Testis (tissue), 2 donors: ENCODE measurements at regions not wholly inside any gene's neighbourhood (a gene's known extent, or its start where the extent isn't known, plus 50 kb on each side); places are given as distances from the start of the nearest gene placed in this dataset.

Experiments used
- DNase-seq: peaks from one replicate; pipeline ENCODE4 v3.0.0-alpha.2; 2019
- H3K27ac ChIP-seq, 2 donors: fragments of 200-600 bp; sonication (generic); one replicate each; pipeline ENCODE4 v1.5.1; 2019
- H3K27me3 ChIP-seq: fragments of 200-600 bp; sonication (generic); one replicate; pipeline ENCODE4 v1.5.1; 2019
- H3K36me3 ChIP-seq: fragments of 200-600 bp; sonication (generic); one replicate; pipeline ENCODE4 v1.5.1; 2017; ENCODE audit warnings: low read depth; ENCODE audit errors: missing control alignments
- H3K4me1 ChIP-seq: fragments of 200-600 bp; sonication (generic); one replicate; pipeline ENCODE4 v1.5.1; 2019
- H3K4me3 ChIP-seq, 2 donors: fragments of 200-600 bp; sonication (generic); one replicate each; pipeline ENCODE4 v1.5.1; 2017 to 2019
- H3K9me3 ChIP-seq: fragments of 200-600 bp; sonication (generic); one replicate; pipeline ENCODE4 v1.5.1; 2017
- CTCF ChIP-seq, 3 experiments: fragments of 450-650 bp in 2 of 3; fragments of 200-600 bp in 1 of 3; sonication (generic) in 1 of 3; IDR thresholded peaks; one replicate each; pipeline ENCODE4 v1.5.1; 2016 to 2019; ENCODE audit warnings: antibody characterized with exemption in 3 of 3, mild to moderate bottlenecking in 2 of 3, moderate library complexity in 1 of 3
- POLR2A ChIP-seq: fragments of 450-650 bp; IDR thresholded peaks from one replicate; pipeline ENCODE4 v1.6.1; 2017; ENCODE audit warnings: antibody characterized with exemption, mild to moderate bottlenecking, moderate library complexity
- WGBS, 2 donors: methylation state at CpG; one replicate each; pipeline ENCODE4 v1.1.5; 2018; 5-methylcytosine and 5-hydroxymethylcytosine counted together
- intact Hi-C: fragments of 100-400 bp; cut with DNase I; formaldehyde crosslinking; loops from one replicate; pipeline ENCODE4 v1.15.1; 2023; ENCODE audit warnings: low total_unique reads

GRCh38 chr10:28459453-28460144, 73.3 kb upstream of the WAC start:
- Histone ChIP-seq H3K27ac (no peak overlapping the region), H3K9me3 (no peaks in the 10 kb centered on the region), H3K36me3 (no peaks in the 10 kb centered on the region), H3K4me1 (no peaks in the 10 kb centered on the region), H3K4me3 (no peak overlapping the region), H3K27me3 (no peaks in the 10 kb centered on the region)
- intact Hi-C loops, result no loop called here
- DNase-seq, result no peak
- TF ChIP-seq CTCF (IDR thresholded peaks at IDR 0.05) (no peak), POLR2A (no peak)
- 78 to 84% methylated on average over 4 of the region's 4 CpGs for WGBS, 2 donors

- 85 to 94% methylated on average over 2 of the region's 2 CpGs for WGBS, 2 donors
- no peaks in the 10 kb centered on the region for H3K9me3 ChIP-seq
- no peaks in the 10 kb centered on the region for H3K27me3 ChIP-seq
- intact Hi-C loops, result no loop called here
- no peaks in the 10 kb centered on the region for H3K36me3 ChIP-seq
- no peaks in the 10 kb centered on the region for H3K4me1 ChIP-seq
- H3K27ac ChIP-seq, result no peak overlapping the region
- no peak for DNase-seq
- no peak for TF ChIP-seq POLR2A
- no peak for TF ChIP-seq CTCF (IDR thresholded peaks at IDR 0.05)
- no peak overlapping the region for H3K4me3 ChIP-seq
These were observed 69.8 kb upstream of the WAC start for GRCh38 chr10:28463141-28463540.

GRCh38 chr10:28463676-28464395, 69.1 kb upstream of the WAC start:
- H3K36me3 ChIP-seq, result no peaks in the 10 kb centered on the region
- DNase-seq, result no peak
- no peaks in the 10 kb centered on the region for H3K27me3 ChIP-seq
- no peak overlapping the region for H3K4me3 ChIP-seq
- intact Hi-C loops, result no loop called here
- H3K27ac ChIP-seq, result no peak overlapping the region
- H3K4me1 ChIP-seq, result no peaks in the 10 kb centered on the region
- WGBS, 2 donors, result 68 to 70% methylated on average over 9 of the region's 9 CpGs
- no peaks in the 10 kb centered on the region for H3K9me3 ChIP-seq
- no peak for TF ChIP-seq POLR2A

GRCh38 chr10:28467615-28468014, 65.3 kb upstream of the WAC start:
- TF ChIP-seq POLR2A (no peak), CTCF (IDR thresholded peaks at IDR 0.05) (no peak)
- H3K4me1 ChIP-seq, result no peaks in the 10 kb centered on the region
- H3K4me3 ChIP-seq, result no peak overlapping the region
- no peaks in the 10 kb centered on the region for H3K36me3 ChIP-seq
- no peak overlapping the region for H3K27ac ChIP-seq
- WGBS, 2 donors, result 88 to 92% methylated on average over 5 of the region's 5 CpGs
- H3K9me3 ChIP-seq, result no peaks in the 10 kb centered on the region
- intact Hi-C loops, result no loop called here
- H3K27me3 ChIP-seq, result no peaks in the 10 kb centered on the region
- DNase-seq, result no peak

- no peaks in the 10 kb centered on the region for H3K27me3 ChIP-seq
- H3K36me3 ChIP-seq, result no peaks in the 10 kb centered on the region
- no peak for TF ChIP-seq POLR2A
- no peak for TF ChIP-seq CTCF (IDR thresholded peaks at IDR 0.05)
- H3K4me3 ChIP-seq, result no peak overlapping the region
- no peaks in the 10 kb centered on the region for H3K4me1 ChIP-seq
- no peak overlapping the region for H3K27ac ChIP-seq
- no peaks in the 10 kb centered on the region for H3K9me3 ChIP-seq
- intact Hi-C loops, result no loop called here
- DNase-seq, result no peak
- WGBS, 2 donors, result 83 to 85% methylated on average over 9 to 10 of the region's 10 CpGs
These were observed 64.0 kb upstream of the WAC start for GRCh38 chr10:28468707-28469483.
